ENCODE measurements at regions not wholly inside any gene's neighbourhood (a gene's known extent, or its start where the extent isn't known, plus 50 kb on each side); places are given as distances from the start of the nearest gene placed in this dataset.
"Not testable (repeated sequence)": the region's sequence is repeated elsewhere in the genome, so short reads cannot be mapped to it uniquely, and the experiment has no call there.

GRCh38 chr22:49392841-49393510 is 434.7 kb downstream of the BRD1 start:
- no peaks in the 10 kb centered on the region for H3K36me3 ChIP-seq (ENCODE audit: insufficient read depth, low read length)
- H3K4me3 ChIP-seq (ENCODE audit: low read length): no peak overlapping the region
- H3K27me3 ChIP-seq (ENCODE audit: insufficient read depth, low read length): peaks cover 3% of the 10 kb centered on the region
- no peak overlapping the region for H2AFZ ChIP-seq (ENCODE audit: low read depth, low read length)
- H3K4me1 ChIP-seq (ENCODE audit: insufficient read depth, low read length): peaks cover 6% of the 10 kb centered on the region
- no peaks in the 10 kb centered on the region for H3K9me3 ChIP-seq (ENCODE audit: low read length)

- H3K27me3 ChIP-seq (ENCODE audit: insufficient read depth, low read length): peaks cover 3% of the 10 kb centered on the region
- no peaks in the 10 kb centered on the region for H3K9me3 ChIP-seq (ENCODE audit: low read length)
- no peaks in the 10 kb centered on the region for H3K36me3 ChIP-seq (ENCODE audit: insufficient read depth, low read length)
- H3K4me1 ChIP-seq (ENCODE audit: insufficient read depth, low read length): peaks cover 6% of the 10 kb centered on the region
- H2AFZ ChIP-seq (ENCODE audit: low read depth, low read length): no peak overlapping the region
- H3K4me3 ChIP-seq (ENCODE audit: low read length): no peak overlapping the region
Measured at GRCh38 chr22:49392247-49392646, 435.4 kb downstream of the BRD1 start.

DNA sequence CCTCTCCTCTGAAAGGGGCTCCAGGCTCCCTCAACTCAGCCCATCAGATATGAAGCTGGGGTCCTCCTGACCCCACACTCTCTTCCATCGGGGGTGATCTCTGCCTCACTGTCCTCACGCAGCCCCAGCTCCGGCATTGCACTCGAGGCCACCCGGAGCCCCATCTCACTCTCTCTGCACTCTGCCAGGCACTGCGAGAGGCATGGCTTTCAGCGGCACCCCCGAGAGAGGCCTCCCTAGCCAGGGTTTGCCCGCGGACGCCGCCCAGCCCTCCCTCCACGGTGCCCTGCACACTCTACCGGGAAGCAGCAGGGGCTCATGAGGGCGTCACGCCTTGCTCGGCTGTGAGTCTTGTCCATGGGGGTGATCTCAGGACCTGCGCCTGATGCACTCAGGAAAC is 436.2 kb downstream of the BRD1 start:
- no peaks in the 10 kb centered on the region for H3K4me1 ChIP-seq (ENCODE audit: insufficient read depth, low read length)
- no peak overlapping the region for H3K4me3 ChIP-seq (ENCODE audit: low read length)
- H3K36me3 ChIP-seq (ENCODE audit: insufficient read depth, low read length): no peaks in the 10 kb centered on the region
- no peaks in the 10 kb centered on the region for H3K9me3 ChIP-seq (ENCODE audit: low read length)
- H2AFZ ChIP-seq (ENCODE audit: low read depth, low read length): no peak overlapping the region
- H3K27me3 ChIP-seq (ENCODE audit: insufficient read depth, low read length): peaks cover 3% of the 10 kb centered on the region

DNA sequence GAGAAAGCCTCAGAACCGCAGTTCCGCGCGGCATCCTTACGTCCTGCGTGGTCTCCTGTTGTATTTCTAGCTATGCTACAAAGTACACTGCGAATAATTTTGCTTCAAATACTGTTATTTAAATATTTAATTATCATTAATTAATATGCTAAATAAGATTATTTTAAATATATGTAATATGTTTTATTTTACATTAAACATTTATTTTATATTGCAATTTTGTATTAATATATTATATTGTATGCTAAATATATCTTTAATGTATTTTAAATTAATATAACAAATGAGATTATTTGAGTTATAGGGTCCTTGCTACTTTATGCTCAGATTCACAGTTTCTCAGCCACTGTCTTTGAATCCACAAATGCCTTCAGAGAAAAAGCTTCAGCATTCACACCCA is 436.7 kb downstream of the BRD1 start:
- Histone ChIP-seq H3K9me3 (ENCODE audit: low read length) (no peaks in the 10 kb centered on the region), H3K4me3 (ENCODE audit: low read length) (no peak overlapping the region), H2AFZ (ENCODE audit: low read depth, low read length) (no peak overlapping the region), H3K4me1 (ENCODE audit: insufficient read depth, low read length) (no peaks in the 10 kb centered on the region), H3K36me3 (ENCODE audit: insufficient read depth, low read length) (no peaks in the 10 kb centered on the region), H3K27me3 (ENCODE audit: insufficient read depth, low read length) (peaks cover 3% of the 10 kb centered on the region)

- not testable (repeated sequence) for H3K4me3 ChIP-seq (ENCODE audit: low read length); H2AFZ ChIP-seq (ENCODE audit: low read depth, low read length); H3K9me3 ChIP-seq (ENCODE audit: low read length); H3K27me3 ChIP-seq (ENCODE audit: insufficient read depth, low read length); H3K36me3 ChIP-seq (ENCODE audit: insufficient read depth, low read length); H3K4me1 ChIP-seq (ENCODE audit: insufficient read depth, low read length)
Measured at GRCh38 chr22:49383909-49384308, 443.8 kb downstream of the BRD1 start.

DNA sequence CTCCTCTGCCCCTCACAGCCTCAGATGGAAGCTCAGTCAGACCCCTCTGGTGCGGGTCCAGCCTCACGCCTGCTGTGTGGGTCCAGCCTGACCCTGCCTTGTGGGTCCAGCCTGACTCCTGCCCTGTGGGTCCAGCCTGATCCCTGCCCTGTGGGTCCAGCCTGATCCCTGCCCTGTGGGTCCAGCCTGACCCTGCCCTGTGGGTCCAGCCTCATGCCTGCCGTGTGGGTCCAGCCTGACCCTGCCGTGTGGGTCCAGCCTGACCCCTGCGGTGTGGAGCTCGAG is 445.3 kb downstream of the BRD1 start:
- H3K9me3 ChIP-seq (ENCODE audit: low read length): no peaks in the 10 kb centered on the region
- no peak overlapping the region for H2AFZ ChIP-seq (ENCODE audit: low read depth, low read length)
- H3K4me1 ChIP-seq (ENCODE audit: insufficient read depth, low read length): no peaks in the 10 kb centered on the region
- no peak overlapping the region for H3K4me3 ChIP-seq (ENCODE audit: low read length)
- no peaks in the 10 kb centered on the region for H3K36me3 ChIP-seq (ENCODE audit: insufficient read depth, low read length)
- H3K27me3 ChIP-seq (ENCODE audit: insufficient read depth, low read length): no peaks in the 10 kb centered on the region

DNA sequence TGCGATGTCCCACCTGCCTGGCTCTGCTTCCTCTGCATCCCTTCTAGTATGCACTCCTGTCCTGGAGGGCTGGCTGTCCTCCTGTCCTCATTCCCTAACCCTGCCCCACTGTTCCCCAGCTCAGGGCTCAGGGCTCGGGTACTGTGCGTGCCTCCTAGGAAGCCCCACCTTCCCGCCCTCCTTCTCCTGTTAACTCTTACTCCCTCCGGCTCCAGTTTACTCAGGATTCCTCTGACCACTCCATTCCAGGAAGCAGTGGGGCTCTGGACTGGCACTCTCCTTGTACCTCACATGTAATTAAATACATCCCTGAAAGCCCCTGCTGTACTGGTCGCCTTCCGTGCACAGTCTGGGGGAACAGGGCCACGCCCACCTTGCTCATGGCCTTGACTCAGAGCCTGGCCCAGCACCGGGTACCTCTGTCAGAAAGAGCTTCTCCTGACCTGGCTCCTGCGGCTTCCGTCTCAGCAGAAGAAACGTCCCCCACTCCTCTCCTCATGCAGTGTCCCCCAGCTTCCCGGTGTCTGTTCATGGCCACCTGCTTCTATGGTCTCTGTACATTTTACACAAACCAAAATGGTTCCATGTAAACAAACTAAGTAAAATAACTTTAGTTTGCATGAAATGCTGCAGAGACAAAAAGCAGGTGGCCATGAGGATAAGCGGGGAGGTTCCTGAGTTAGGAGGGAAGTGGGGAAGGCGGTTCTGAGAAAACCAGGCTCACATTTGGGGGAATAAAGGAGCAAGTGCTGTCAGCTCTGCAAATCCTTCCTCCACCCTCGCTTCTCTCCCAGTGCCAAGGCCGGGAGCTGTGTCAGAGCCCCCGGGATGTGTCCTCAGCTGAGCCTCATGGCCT is 445.9 kb downstream of the BRD1 start:
- H3K4me3 ChIP-seq (ENCODE audit: low read length): no peak overlapping the region

DNA sequence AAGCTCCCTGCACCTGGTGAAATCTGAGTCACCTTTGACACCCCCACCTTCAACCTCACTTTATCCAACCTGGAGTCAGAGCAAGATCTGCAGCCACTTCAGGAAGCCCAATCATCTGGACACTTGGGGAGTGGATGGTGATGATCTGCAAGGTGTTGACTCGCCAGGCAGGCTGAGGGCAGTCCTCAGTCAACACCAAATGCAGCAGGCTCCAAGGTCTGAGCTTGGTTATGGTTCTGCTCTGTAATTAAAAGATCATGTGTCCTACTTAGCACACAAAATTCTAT is 446.9 kb downstream of the BRD1 start:
- Histone ChIP-seq H2AFZ (ENCODE audit: low read depth, low read length) (no peak overlapping the region), H3K27me3 (ENCODE audit: insufficient read depth, low read length) (no peaks in the 10 kb centered on the region), H3K4me1 (ENCODE audit: insufficient read depth, low read length) (no peaks in the 10 kb centered on the region), H3K4me3 (ENCODE audit: low read length) (no peak overlapping the region), H3K9me3 (ENCODE audit: low read length) (no peaks in the 10 kb centered on the region), H3K36me3 (ENCODE audit: insufficient read depth, low read length) (no peaks in the 10 kb centered on the region)

More for the DNA sequence above, 445.9 kb downstream of the BRD1 start:
- H2AFZ ChIP-seq (ENCODE audit: low read depth, low read length): no peak overlapping the region
- no peaks in the 10 kb centered on the region for H3K9me3 ChIP-seq (ENCODE audit: low read length)
- no peaks in the 10 kb centered on the region for H3K4me1 ChIP-seq (ENCODE audit: insufficient read depth, low read length)
- H3K36me3 ChIP-seq (ENCODE audit: insufficient read depth, low read length): no peaks in the 10 kb centered on the region
- no peaks in the 10 kb centered on the region for H3K27me3 ChIP-seq (ENCODE audit: insufficient read depth, low read length)

GRCh38 chr22:49380095-49380827 is 447.4 kb downstream of the BRD1 start:
- Histone ChIP-seq H3K36me3 (ENCODE audit: insufficient read depth, low read length) (no peaks in the 10 kb centered on the region), H3K4me1 (ENCODE audit: insufficient read depth, low read length) (no peaks in the 10 kb centered on the region), H3K4me3 (ENCODE audit: low read length) (no peak overlapping the region)

GRCh38 chr22:49377306-49377705 is 450.4 kb downstream of the BRD1 start:
- Histone ChIP-seq H3K4me1 (ENCODE audit: insufficient read depth, low read length) (no peaks in the 10 kb centered on the region), H2AFZ (ENCODE audit: low read depth, low read length) (no peak overlapping the region), H3K4me3 (ENCODE audit: low read length) (no peak overlapping the region), H3K9me3 (ENCODE audit: low read length) (no peaks in the 10 kb centered on the region), H3K27me3 (ENCODE audit: insufficient read depth, low read length) (no peaks in the 10 kb centered on the region), H3K36me3 (ENCODE audit: insufficient read depth, low read length) (no peaks in the 10 kb centered on the region)

More at GRCh38 chr22:49380095-49380827, 447.4 kb downstream of the BRD1 start:
- Histone ChIP-seq H3K9me3 (ENCODE audit: low read length) (no peaks in the 10 kb centered on the region), H2AFZ (ENCODE audit: low read depth, low read length) (no peak overlapping the region), H3K27me3 (ENCODE audit: insufficient read depth, low read length) (no peaks in the 10 kb centered on the region)

DNA sequence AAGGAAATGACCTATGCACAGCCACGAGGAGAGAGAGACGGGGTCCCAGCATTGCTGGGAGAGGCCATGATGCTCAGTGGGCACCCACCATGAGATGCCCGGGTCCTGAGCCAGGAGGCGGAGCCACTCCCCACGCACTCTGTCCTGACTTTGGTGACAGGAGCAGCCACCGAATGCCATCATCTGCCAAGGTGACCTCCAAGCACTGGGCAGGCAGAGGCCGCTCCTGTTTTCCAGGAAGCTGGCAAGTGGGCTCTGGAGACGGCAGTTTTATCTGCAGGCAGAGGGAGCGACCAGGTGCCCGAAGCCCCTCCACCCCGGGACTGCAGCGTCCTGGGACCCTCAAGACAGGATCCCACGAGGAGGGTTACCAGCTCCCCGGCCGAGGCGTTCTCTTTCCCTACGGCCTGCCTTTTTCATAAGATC is 453.9 kb downstream of the BRD1 start:
- no peak overlapping the region for H2AFZ ChIP-seq (ENCODE audit: low read depth, low read length)
- H3K4me1 ChIP-seq (ENCODE audit: insufficient read depth, low read length): no peaks in the 10 kb centered on the region
- H3K9me3 ChIP-seq (ENCODE audit: low read length): no peaks in the 10 kb centered on the region
- H3K27me3 ChIP-seq (ENCODE audit: insufficient read depth, low read length): no peaks in the 10 kb centered on the region
- no peak overlapping the region for H3K4me3 ChIP-seq (ENCODE audit: low read length)
- H3K36me3 ChIP-seq (ENCODE audit: insufficient read depth, low read length): no peaks in the 10 kb centered on the region

GRCh38 chr22:49373289-49373666 is 454.4 kb downstream of the BRD1 start:
- Histone ChIP-seq H2AFZ (ENCODE audit: low read depth, low read length) (no peak overlapping the region), H3K9me3 (ENCODE audit: low read length) (no peaks in the 10 kb centered on the region), H3K4me1 (ENCODE audit: insufficient read depth, low read length) (no peaks in the 10 kb centered on the region), H3K36me3 (ENCODE audit: insufficient read depth, low read length) (no peaks in the 10 kb centered on the region), H3K27me3 (ENCODE audit: insufficient read depth, low read length) (no peaks in the 10 kb centered on the region), H3K4me3 (ENCODE audit: low read length) (no peak overlapping the region)

GRCh38 chr22:49372530-49373288 is 455.0 kb downstream of the BRD1 start:
- no peak overlapping the region for H2AFZ ChIP-seq (ENCODE audit: low read depth, low read length)
- H3K4me3 ChIP-seq (ENCODE audit: low read length): no peak overlapping the region
- no peaks in the 10 kb centered on the region for H3K9me3 ChIP-seq (ENCODE audit: low read length)
- H3K36me3 ChIP-seq (ENCODE audit: insufficient read depth, low read length): no peaks in the 10 kb centered on the region
- no peaks in the 10 kb centered on the region for H3K27me3 ChIP-seq (ENCODE audit: insufficient read depth, low read length)
- H3K4me1 ChIP-seq (ENCODE audit: insufficient read depth, low read length): no peaks in the 10 kb centered on the region

Data from neuron (in vitro differentiated cells).